ENCODE measurements at regions not wholly inside any gene's neighbourhood (a gene's known extent, or its start where the extent isn't known, plus 50 kb on each side); places are given as distances from the start of the nearest gene placed in this dataset.
"Not testable (repeated sequence)": the region's sequence is repeated elsewhere in the genome, so short reads cannot be mapped to it uniquely, and the experiment has no call there.

DNA sequence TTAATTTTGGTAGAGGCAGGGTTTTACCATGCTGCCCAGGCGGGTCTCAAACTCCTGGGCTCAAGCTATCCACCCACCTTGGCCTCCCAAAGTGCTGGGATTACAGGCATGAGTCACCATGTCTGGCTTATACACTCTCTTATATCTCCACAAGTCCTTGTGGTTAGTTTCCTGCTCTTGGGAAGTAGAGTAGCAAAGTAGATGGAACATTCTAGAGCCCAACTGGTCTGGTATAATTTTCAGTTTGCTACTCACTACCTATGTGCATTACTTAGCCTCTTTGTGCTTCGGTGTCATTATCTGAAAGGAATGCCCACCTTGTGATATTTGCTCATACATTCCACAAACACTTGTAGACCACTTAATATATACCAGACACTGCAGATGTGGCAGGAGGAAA lies 96.6 kb upstream of the IPO9 start:
- Mint-ChIP-seq H3K36me3 (ENCODE audit: low read depth) (no peaks in the 10 kb centered on the region), H3K27ac (peak overlapping the region in 2 of 3 experiments; percentile 37 to 60), H3K9me3 (no peaks in the 10 kb centered on the region), H3K27me3 (ENCODE audit: low read depth) (no peaks in the 10 kb centered on the region), H3K4me3 (no peak overlapping the region), H3K4me1 (peaks cover 57% of the 10 kb centered on the region)
- TF ChIP-seq, protein P1, sequence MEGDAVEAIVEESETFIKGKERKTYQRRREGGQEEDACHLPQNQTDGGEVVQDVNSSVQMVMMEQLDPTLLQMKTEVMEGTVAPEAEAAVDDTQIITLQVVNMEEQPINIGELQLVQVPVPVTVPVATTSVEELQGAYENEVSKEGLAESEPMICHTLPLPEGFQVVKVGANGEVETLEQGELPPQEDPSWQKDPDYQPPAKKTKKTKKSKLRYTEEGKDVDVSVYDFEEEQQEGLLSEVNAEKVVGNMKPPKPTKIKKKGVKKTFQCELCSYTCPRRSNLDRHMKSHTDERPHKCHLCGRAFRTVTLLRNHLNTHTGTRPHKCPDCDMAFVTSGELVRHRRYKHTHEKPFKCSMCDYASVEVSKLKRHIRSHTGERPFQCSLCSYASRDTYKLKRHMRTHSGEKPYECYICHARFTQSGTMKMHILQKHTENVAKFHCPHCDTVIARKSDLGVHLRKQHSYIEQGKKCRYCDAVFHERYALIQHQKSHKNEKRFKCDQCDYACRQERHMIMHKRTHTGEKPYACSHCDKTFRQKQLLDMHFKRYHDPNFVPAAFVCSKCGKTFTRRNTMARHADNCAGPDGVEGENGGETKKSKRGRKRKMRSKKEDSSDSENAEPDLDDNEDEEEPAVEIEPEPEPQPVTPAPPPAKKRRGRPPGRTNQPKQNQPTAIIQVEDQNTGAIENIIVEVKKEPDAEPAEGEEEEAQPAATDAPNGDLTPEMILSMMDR (IDR thresholded peaks at IDR 0.05; ENCODE audit: unreplicated experiment in 3 of 3), result no peak

DNA sequence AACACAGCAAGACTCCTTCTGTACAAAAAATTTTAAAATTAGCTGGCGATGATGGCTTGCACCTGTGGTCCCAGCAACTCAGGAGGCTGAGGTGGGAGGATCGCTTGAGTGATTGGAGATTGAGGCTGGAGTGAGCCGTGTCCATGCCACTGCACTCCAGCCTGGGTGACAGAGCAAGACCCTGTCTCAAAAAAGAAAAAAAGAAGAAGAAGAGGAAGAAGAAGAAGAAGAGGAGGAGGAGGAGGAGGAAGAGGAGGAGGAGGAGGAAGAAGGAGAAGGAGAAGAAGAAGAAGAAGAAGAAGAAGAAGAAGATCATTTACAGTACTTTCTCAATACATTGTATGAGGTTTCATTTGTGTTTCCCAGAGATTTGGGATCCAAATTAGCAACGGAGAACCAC lies 94.7 kb upstream of the IPO9 start:
- Mint-ChIP-seq H3K27ac (peak overlapping the region; percentile 38 to 85 (median 51)), H3K4me1 (peaks cover 76% of the 10 kb centered on the region)
- not testable (repeated sequence) for H3K9me3 Mint-ChIP-seq; H3K4me3 Mint-ChIP-seq; H3K27me3 Mint-ChIP-seq (ENCODE audit: low read depth); H3K36me3 Mint-ChIP-seq (ENCODE audit: low read depth)

DNA sequence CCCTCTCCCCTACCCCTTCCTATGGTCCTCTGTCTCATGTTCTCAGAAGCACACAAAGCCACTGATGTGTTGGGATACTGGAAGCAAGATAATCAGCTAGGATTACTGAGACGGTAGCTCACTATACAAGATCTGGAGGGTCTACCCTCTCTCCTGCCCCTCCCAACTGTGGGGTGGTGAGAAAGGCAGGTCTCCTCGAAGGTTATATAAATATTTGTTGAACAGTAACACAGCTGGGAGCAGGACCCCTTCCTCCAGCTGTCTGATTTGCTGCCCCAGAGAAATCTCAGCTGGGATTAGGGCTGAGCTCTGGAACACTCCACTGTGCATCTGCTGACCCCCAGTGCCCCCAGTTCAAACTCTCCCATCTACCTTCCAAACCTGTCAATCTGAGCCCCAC lies 94.2 kb upstream of the IPO9 start:
- TF ChIP-seq, protein P1 (IDR thresholded peaks at IDR 0.05; ENCODE audit: unreplicated experiment in 3 of 3), result no peak
- peaks cover 78% of the 10 kb centered on the region for H3K4me1 Mint-ChIP-seq
- no peaks in the 10 kb centered on the region for H3K36me3 Mint-ChIP-seq (ENCODE audit: low read depth)
- H3K27ac Mint-ChIP-seq, result peak overlapping the region; percentile 38 to 85 (median 64)
- no peaks in the 10 kb centered on the region for H3K27me3 Mint-ChIP-seq (ENCODE audit: low read depth)
- H3K4me3 Mint-ChIP-seq, result peak overlapping the region in 1 of 3 experiments; percentile 55
- no peaks in the 10 kb centered on the region for H3K9me3 Mint-ChIP-seq

DNA sequence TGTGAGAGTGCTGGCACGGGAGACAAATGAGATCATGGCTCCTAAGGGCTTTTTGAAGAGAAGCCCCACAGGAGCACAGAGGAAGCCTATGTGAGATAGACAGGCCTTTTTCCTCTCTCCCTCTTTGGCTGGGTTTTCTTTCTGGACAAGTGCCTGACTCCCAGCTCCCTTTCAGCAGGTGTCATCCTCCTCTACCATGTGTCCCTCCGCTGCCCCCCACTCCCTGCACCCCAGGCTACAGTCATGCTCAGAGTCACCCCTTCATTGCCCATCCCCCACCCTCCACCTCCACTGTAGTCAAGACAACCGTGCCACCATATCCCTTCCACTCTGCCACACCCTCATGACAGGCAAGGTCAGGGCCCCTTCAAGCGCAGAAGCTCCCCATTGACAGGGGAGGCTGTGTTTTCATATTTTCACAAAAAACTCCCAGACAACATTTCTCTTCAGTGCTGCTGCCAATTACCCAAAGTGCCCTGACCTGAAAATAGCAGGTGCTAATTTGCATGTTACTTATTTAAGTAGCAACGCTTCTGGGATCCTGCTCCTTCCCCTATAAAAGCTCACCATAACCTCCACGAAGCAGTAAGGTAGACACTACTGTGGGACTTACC lies 92.1 kb upstream of the IPO9 start:
- Mint-ChIP-seq H3K27me3 (ENCODE audit: low read depth) (no peaks in the 10 kb centered on the region), H3K4me3 (peak overlapping the region; percentile 60 to 94 (median 78)), H3K4me1 (peaks cover 74% of the 10 kb centered on the region), H3K9me3 (no peaks in the 10 kb centered on the region), H3K36me3 (ENCODE audit: low read depth) (no peaks in the 10 kb centered on the region), H3K27ac (peak overlapping the region; percentile 85 to 98 (median 95))
- TF ChIP-seq, protein P1 (IDR thresholded peaks at IDR 0.05; ENCODE audit: unreplicated experiment in 3 of 3), result no peak

DNA sequence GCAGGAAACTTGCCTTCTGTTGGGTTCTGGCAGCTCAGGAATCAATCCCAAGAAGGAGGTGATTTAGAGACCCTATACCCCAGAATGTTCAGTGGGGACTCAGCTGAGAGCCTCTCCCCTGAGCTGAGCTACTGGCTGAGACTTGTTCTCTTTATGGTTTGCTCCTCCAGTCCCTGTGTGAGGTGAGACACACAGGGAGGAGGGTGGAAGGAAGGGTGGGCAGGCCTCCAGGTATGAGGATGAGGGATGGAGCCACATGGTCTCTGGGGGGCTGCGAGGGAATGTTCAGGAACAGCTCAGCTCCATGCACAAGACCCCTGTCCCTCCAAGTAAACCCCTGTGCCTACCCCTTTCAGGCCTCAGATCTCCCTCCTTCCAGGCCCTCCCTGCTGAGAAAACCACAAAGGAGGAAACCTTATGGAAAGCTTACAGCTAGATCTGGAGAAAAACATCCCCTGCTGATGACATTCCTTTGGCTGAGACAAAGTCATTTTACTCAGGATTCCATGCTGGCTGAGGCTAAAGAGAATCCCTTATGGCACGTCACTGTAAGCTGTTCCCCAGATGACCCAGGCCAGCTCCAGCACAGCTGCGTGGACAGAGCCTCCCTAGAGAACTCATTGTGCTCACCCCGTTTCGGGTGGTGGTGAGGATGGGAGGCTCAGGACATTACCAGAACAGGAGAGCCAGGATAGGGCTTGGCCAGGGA lies 91.5 kb upstream of the IPO9 start:
- no peaks in the 10 kb centered on the region for H3K27me3 Mint-ChIP-seq (ENCODE audit: low read depth)
- H3K27ac Mint-ChIP-seq, result peak overlapping the region; percentile 85 to 98 (median 95)
- H3K9me3 Mint-ChIP-seq, result no peaks in the 10 kb centered on the region
- peaks cover 2% of the 10 kb centered on the region for H3K36me3 Mint-ChIP-seq (ENCODE audit: low read depth)
- peak overlapping the region; percentile 92 to 98 (median 94) for H3K4me3 Mint-ChIP-seq
- TF ChIP-seq, protein P1 (IDR thresholded peaks at IDR 0.05; ENCODE audit: unreplicated experiment in 3 of 3), result no peak
- H3K4me1 Mint-ChIP-seq, result peaks cover 77% of the 10 kb centered on the region

DNA sequence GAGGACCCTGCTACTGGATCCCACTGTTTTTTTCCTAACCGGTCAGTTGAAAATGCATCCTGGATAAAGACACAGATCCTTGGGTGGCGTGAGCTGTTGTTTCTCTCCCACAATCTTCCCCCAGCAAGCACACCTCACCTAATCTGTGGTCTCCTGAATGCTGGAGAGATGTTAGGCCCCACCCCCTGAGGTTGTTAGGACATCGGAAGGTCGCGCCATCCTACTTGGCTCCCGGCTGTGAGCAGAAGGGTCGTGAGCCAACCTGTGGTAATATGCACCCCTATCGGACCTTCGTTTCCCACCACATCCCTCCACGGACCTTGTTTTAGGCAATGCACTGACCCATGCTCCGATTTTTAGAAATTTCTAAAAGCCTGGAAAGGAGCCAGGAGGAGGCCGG lies 89.9 kb upstream of the IPO9 start:
- peaks cover 9% of the 10 kb centered on the region for H3K36me3 Mint-ChIP-seq (ENCODE audit: low read depth)
- peak overlapping the region; percentile 92 to 98 (median 94) for H3K4me3 Mint-ChIP-seq
- H3K9me3 Mint-ChIP-seq, result no peaks in the 10 kb centered on the region
- no peaks in the 10 kb centered on the region for H3K27me3 Mint-ChIP-seq (ENCODE audit: low read depth)
- H3K27ac Mint-ChIP-seq, result peak overlapping the region; percentile 85 to 98 (median 94)
- peaks cover 76% of the 10 kb centered on the region for H3K4me1 Mint-ChIP-seq
- TF ChIP-seq, protein P1 (IDR thresholded peaks at IDR 0.05; ENCODE audit: unreplicated experiment in 3 of 3), result no peak
